ENCODE measurements at regions not wholly inside any gene's neighbourhood (a gene's known extent, or its start where the extent isn't known, plus 50 kb on each side); places are given as distances from the start of the nearest gene placed in this dataset. TPM values are rescaled to one million over a fixed set of nuclear protein-coding genes. Genes with fewer than 3 reads are reported as not detected.

Small RNA genes lying in the stretch of these regions (small RNA-seq; reads per million reads assigned to genes)
- gene AL356321.1, result not detected
- gene RF00402, result not detected

All from skeletal muscle satellite cell (primary cell).